Urinary bladder (tissue), 3 donors: ENCODE measurements at regions not wholly inside any gene's neighbourhood (a gene's known extent, or its start where the extent isn't known, plus 50 kb on each side); places are given as distances from the start of the nearest gene placed in this dataset.
"Not testable (repeated sequence)": the region's sequence is repeated elsewhere in the genome, so short reads cannot be mapped to it uniquely, and the experiment has no call there.

ENCODE experiments used
- DNase-seq: peaks from one replicate; pipeline ENCODE4 v3.0.0-alpha.2; 2015; ENCODE audit errors: extremely low spot score
- H3K27ac ChIP-seq: one replicate; pipeline ENCODE4 v1.5.1; 2013; ENCODE audit warnings: low read depth, mild to moderate bottlenecking, moderate library complexity
- H3K36me3 ChIP-seq: one replicate; pipeline ENCODE4 v1.6.1; 2013; ENCODE audit warnings: mild to moderate bottlenecking, moderate library complexity; ENCODE audit not compliant: insufficient read depth
- H3K4me1 ChIP-seq: one replicate; pipeline ENCODE4 v1.6.1; 2013; ENCODE audit warnings: mild to moderate bottlenecking, moderate library complexity; ENCODE audit not compliant: insufficient read depth
- H3K4me3 ChIP-seq: one replicate; pipeline ENCODE4 v1.5.1; 2013; ENCODE audit warnings: low read depth, low read length
- WGBS: extraction: QIAGEN DNeasy Blood & Tissue Kit; methylation state at CpG from one replicate; pipeline ENCODE4 v1.1.7; 2013; 5-methylcytosine and 5-hydroxymethylcytosine counted together
- donor health status: healthy with polysubstance abuse.
- donor health status: healthy.

GRCh38 chr10:61225939-61226338, 227.2 kb downstream of the TMEM26 start:
- Histone ChIP-seq H3K4me1 (no peaks in the 10 kb centered on the region), H3K27ac (no peak overlapping the region), H3K4me3 (no peak overlapping the region), H3K36me3 (no peaks in the 10 kb centered on the region)
- DNase-seq, result no peak

- DNase-seq, result no peak
- H3K4me3 ChIP-seq, result no peak overlapping the region
- H3K36me3 ChIP-seq, result no peaks in the 10 kb centered on the region
- H3K27ac ChIP-seq, result no peak overlapping the region
- no peaks in the 10 kb centered on the region for H3K4me1 ChIP-seq
Measured at GRCh38 chr10:61223576-61223975, 229.6 kb downstream of the TMEM26 start.

- 70% methylated on average over 1 of the region's 1 CpG for WGBS
Measured at GRCh38 chr10:61219696-61220095, 233.5 kb downstream of the TMEM26 start.

GRCh38 chr10:61217851-61218565, 235.2 kb downstream of the TMEM26 start:
- 92% methylated on average over 3 of the region's 3 CpGs for WGBS
- no peaks in the 10 kb centered on the region for H3K36me3 ChIP-seq

More at GRCh38 chr10:61219696-61220095, 233.5 kb downstream of the TMEM26 start:
- H3K4me3 ChIP-seq, result no peak overlapping the region
- no peak overlapping the region for H3K27ac ChIP-seq
- H3K4me1 ChIP-seq, result no peaks in the 10 kb centered on the region
- DNase-seq, result no peak
- no peaks in the 10 kb centered on the region for H3K36me3 ChIP-seq

GRCh38 chr10:61215246-61215645, 237.9 kb downstream of the TMEM26 start:
- DNase-seq, result no peak
- no peak overlapping the region for H3K27ac ChIP-seq
- H3K4me1 ChIP-seq, result no peaks in the 10 kb centered on the region
- 90% methylated on average over 1 of the region's 1 CpG for WGBS
- no peak overlapping the region for H3K4me3 ChIP-seq
- no peaks in the 10 kb centered on the region for H3K36me3 ChIP-seq

More at GRCh38 chr10:61217851-61218565, 235.2 kb downstream of the TMEM26 start:
- no peaks in the 10 kb centered on the region for H3K4me1 ChIP-seq
- no peak for DNase-seq
- no peak overlapping the region for H3K27ac ChIP-seq
- no peak overlapping the region for H3K4me3 ChIP-seq

- no peaks in the 10 kb centered on the region for H3K4me1 ChIP-seq
- H3K27ac ChIP-seq, result no peak overlapping the region
- H3K4me3 ChIP-seq, result no peak overlapping the region
- H3K36me3 ChIP-seq, result no peaks in the 10 kb centered on the region
- WGBS, result 74% methylated on average over 2 of the region's 2 CpGs
- DNase-seq, result no peak
Measured at GRCh38 chr10:61211468-61211867, 241.7 kb downstream of the TMEM26 start.

GRCh38 chr10:61197057-61197456, 253.1 kb upstream of the RHOBTB1 start:
- Histone ChIP-seq H3K4me1 (no peaks in the 10 kb centered on the region), H3K4me3 (no peak overlapping the region), H3K27ac (no peak overlapping the region), H3K36me3 (no peaks in the 10 kb centered on the region)
- no peak for DNase-seq
- WGBS, result 14% methylated on average over 1 of the region's 1 CpG

GRCh38 chr10:61195211-61195610, 251.2 kb upstream of the RHOBTB1 start:
- no peak overlapping the region for H3K4me3 ChIP-seq
- no peaks in the 10 kb centered on the region for H3K4me1 ChIP-seq
- H3K27ac ChIP-seq, result no peak overlapping the region
- DNase-seq, result no peak
- no peaks in the 10 kb centered on the region for H3K36me3 ChIP-seq

- H3K36me3 ChIP-seq, H3K4me1 ChIP-seq, DNase-seq, H3K27ac ChIP-seq, H3K4me3 ChIP-seq: not testable (repeated sequence)
- 76% methylated on average over 2 of the region's 2 CpGs for WGBS
Measured at GRCh38 chr10:61192589-61192988, 248.6 kb upstream of the RHOBTB1 start.

- DNase-seq, result no peak
- Histone ChIP-seq H3K27ac (no peak overlapping the region), H3K36me3 (no peaks in the 10 kb centered on the region), H3K4me1 (no peaks in the 10 kb centered on the region), H3K4me3 (no peak overlapping the region)
- 98% methylated on average over 3 of the region's 3 CpGs for WGBS
Measured at GRCh38 chr10:61192042-61192441, 248.1 kb upstream of the RHOBTB1 start.

GRCh38 chr10:61189912-61190311, 245.9 kb upstream of the RHOBTB1 start:
- Histone ChIP-seq H3K27ac (no peak overlapping the region), H3K4me1 (no peaks in the 10 kb centered on the region), H3K4me3 (no peak overlapping the region), H3K36me3 (no peaks in the 10 kb centered on the region)
- DNase-seq, result no peak
- WGBS, result 95% methylated on average over 2 of the region's 2 CpGs

- no peak overlapping the region for H3K4me3 ChIP-seq
- no peaks in the 10 kb centered on the region for H3K36me3 ChIP-seq
- H3K4me1 ChIP-seq, result no peaks in the 10 kb centered on the region
- no peak for DNase-seq
- no peak overlapping the region for H3K27ac ChIP-seq
Measured at GRCh38 chr10:61188691-61189090, 244.7 kb upstream of the RHOBTB1 start.

- H3K36me3 ChIP-seq, result no peaks in the 10 kb centered on the region
- H3K4me1 ChIP-seq, result no peaks in the 10 kb centered on the region
- no peak overlapping the region for H3K4me3 ChIP-seq
- H3K27ac ChIP-seq, result no peak overlapping the region
- DNase-seq, result no peak
Measured at GRCh38 chr10:61188101-61188500, 244.1 kb upstream of the RHOBTB1 start.

- no peak overlapping the region for H3K4me3 ChIP-seq
- WGBS, result 97% methylated on average over 1 of the region's 1 CpG
- H3K4me1 ChIP-seq, result no peaks in the 10 kb centered on the region
- no peak for DNase-seq
- H3K27ac ChIP-seq, result no peak overlapping the region
- no peaks in the 10 kb centered on the region for H3K36me3 ChIP-seq
Measured at GRCh38 chr10:61187601-61188000, 243.6 kb upstream of the RHOBTB1 start.

- 98% methylated on average over 8 of the region's 8 CpGs for WGBS
- no peak overlapping the region for H3K27ac ChIP-seq
- no peaks in the 10 kb centered on the region for H3K4me1 ChIP-seq
- H3K36me3 ChIP-seq, result no peaks in the 10 kb centered on the region
- no peak for DNase-seq
- H3K4me3 ChIP-seq, result no peak overlapping the region
Measured at GRCh38 chr10:61186408-61186807, 242.4 kb upstream of the RHOBTB1 start.
